GM23248 (cell line): ENCODE measurements at regions not wholly inside any gene's neighbourhood (a gene's known extent, or its start where the extent isn't known, plus 50 kb on each side); places are given as distances from the start of the nearest gene placed in this dataset.

Experiments used
- DNase-seq: peaks from one replicate; pipeline ENCODE4 v3.0.0-alpha.2; 2015
- H2AFZ ChIP-seq: fragments of 200-600 bp; sonication (generic); 2 replicates; pipeline ENCODE4 v1.6.1; 2016; ENCODE audit warnings: antibody characterized with exemption
- H3F3A ChIP-seq: fragments of 200-600 bp; sonication (generic); 2 replicates; pipeline ENCODE4 v1.6.1; 2016; ENCODE audit warnings: mild to moderate bottlenecking, antibody characterized with exemption, mixed run types; ENCODE audit not compliant: insufficient read depth
- H3K27ac ChIP-seq: fragments of 200-600 bp; sonication (generic); 2 replicates; pipeline ENCODE4 v1.5.1; 2016; ENCODE audit warnings: mild to moderate bottlenecking
- H3K27me3 ChIP-seq: fragments of 200-600 bp; sonication (generic); replicated peaks from 2 replicates; pipeline ENCODE4 v1.6.1; 2016; ENCODE audit warnings: mild to moderate bottlenecking; ENCODE audit not compliant: insufficient read depth
- H3K36me3 ChIP-seq: fragments of 200-600 bp; sonication (generic); 2 replicates; pipeline ENCODE4 v1.6.1; 2016; ENCODE audit warnings: low read depth, mild to moderate bottlenecking
- H3K4me1 ChIP-seq: fragments of 200-600 bp; sonication (generic); 2 replicates; pipeline ENCODE4 v1.6.1; 2016; ENCODE audit warnings: mild to moderate bottlenecking; ENCODE audit not compliant: insufficient read depth
- H3K4me2 ChIP-seq: fragments of 200-600 bp; sonication (generic); one replicate; pipeline ENCODE4 v1.6.1; 2016; ENCODE audit warnings: mild to moderate bottlenecking; ENCODE audit not compliant: unreplicated experiment
- H3K4me3 ChIP-seq: fragments of 200-600 bp; sonication (generic); 2 replicates; pipeline ENCODE4 v1.5.1; 2016; ENCODE audit warnings: mild to moderate bottlenecking
- H3K79me2 ChIP-seq: fragments of 200-600 bp; sonication (generic); 2 replicates; pipeline ENCODE4 v1.6.1; 2016; ENCODE audit warnings: mild to moderate bottlenecking; ENCODE audit not compliant: insufficient read depth
- H3K9ac ChIP-seq: fragments of 200-600 bp; sonication (generic); 2 replicates; pipeline ENCODE4 v1.6.1; 2016; ENCODE audit warnings: mild to moderate bottlenecking
- H3K9me2 ChIP-seq: fragments of 200-600 bp; sonication (generic); 2 replicates; pipeline ENCODE4 v1.6.1; 2016; ENCODE audit warnings: mixed run types, mild to moderate bottlenecking, moderate library complexity; ENCODE audit not compliant: insufficient read depth
- H3K9me3 ChIP-seq: fragments of 200-600 bp; sonication (generic); one replicate; pipeline ENCODE4 v1.6.1; 2017; ENCODE audit warnings: low read depth
- H4K20me1 ChIP-seq: fragments of 200-600 bp; sonication (generic); 2 replicates; pipeline ENCODE4 v1.6.0; 2016; ENCODE audit not compliant: insufficient read depth
- EZH2 ChIP-seq: fragments of 200-600 bp; sonication (generic); IDR thresholded peaks from 2 replicates; pipeline ENCODE4 v1.6.1; 2018; ENCODE audit warnings: antibody characterized with exemption, mild to moderate bottlenecking; ENCODE audit not compliant: insufficient read depth, poor library complexity, severe bottlenecking
- EZH2phosphoT487 ChIP-seq: fragments of 200-600 bp; sonication (generic); IDR thresholded peaks from 2 replicates; pipeline ENCODE4 v1.6.1; 2018; ENCODE audit warnings: antibody characterized with exemption, moderate library complexity, mild to moderate bottlenecking, low read depth; ENCODE audit not compliant: insufficient read depth
- WGBS, 2 experiments: methylation state at CpG; one replicate each; pipeline ENCODE4 v1.1.6; 2015 to 2017; ENCODE audit warnings: low lambda C conversion rate in 2 of 2, low coverage in 1 of 2; ENCODE audit errors: missing lambda C conversion rate in 2 of 2; 5-methylcytosine and 5-hydroxymethylcytosine counted together
- in situ Hi-C: fragments of 300-500 bp; cut with MboI; formaldehyde crosslinking; loops from 2 replicates; pipeline ENCODE4 v1.15.0; 2020

DNA sequence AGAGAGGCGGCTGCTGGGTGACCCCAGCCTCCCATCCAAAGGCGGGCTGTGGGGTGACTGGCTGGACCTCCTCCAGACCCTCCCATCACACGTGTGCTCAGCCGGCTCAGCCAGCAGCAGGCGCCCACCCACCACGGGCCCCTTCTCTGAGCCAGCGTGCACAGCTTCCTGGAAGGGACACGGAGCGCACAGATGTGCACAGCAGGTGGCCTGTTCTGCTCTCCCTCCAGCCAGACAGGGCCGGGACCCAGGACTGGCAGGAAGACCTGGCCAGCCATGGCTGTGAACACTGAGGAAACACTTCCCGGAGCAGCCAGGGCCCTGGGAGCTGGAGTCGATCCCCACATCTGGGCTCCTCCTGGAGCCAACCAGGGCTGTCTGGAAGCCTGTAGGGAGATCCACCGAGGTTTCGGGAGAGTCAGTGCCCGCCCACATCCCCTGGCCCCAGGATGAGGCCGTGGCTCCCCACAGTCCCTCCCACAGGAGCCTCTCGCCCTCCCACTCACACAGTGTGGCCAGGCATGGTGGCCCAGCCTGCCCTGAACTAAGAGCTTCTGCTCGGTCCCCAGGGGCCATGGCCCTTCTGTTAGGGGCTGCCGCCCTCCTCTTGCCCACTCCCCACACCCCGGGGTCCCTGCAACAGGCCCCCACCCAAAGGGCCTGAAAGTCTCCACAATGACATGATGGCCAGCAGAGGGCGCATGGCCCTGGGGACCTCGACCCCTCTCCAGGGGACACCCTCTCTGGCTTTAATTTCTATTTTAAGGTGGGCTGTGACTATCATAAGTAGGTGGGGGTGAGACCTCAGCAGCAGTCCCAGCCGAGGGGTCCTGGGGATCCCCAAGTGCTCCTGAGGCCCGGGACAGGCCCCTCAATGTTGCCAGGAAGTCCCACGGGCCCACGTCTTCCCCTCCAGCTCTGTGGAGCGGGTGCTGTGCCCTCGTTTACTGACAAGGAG, 90.6 kb upstream of the FGF3 start:
- H3K27ac ChIP-seq = no peak overlapping the region
- DNase-seq = peak; percentile 22
- TF ChIP-seq EZH2phosphoT487 (no peak), EZH2 (no peak)
- no peaks in the 10 kb centered on the region for H3K79me2 ChIP-seq
- no peaks in the 10 kb centered on the region for H4K20me1 ChIP-seq
- no peaks in the 10 kb centered on the region for H3K36me3 ChIP-seq
- H3K9ac ChIP-seq = no peak overlapping the region
- H3K4me3 ChIP-seq = no peak overlapping the region
- H3K4me2 ChIP-seq = no peak overlapping the region
- peaks cover 2% of the 10 kb centered on the region; the same call in 1 of the 2 replicates for H3F3A ChIP-seq
- in situ Hi-C loops = no loop called here
- no peaks in the 10 kb centered on the region for H3K9me3 ChIP-seq
- no peak overlapping the region for H2AFZ ChIP-seq
- 14 to 18% methylated on average over 24 to 27 of the region's 28 CpGs for WGBS, 2 experiments
- no peaks in the 10 kb centered on the region for H3K9me2 ChIP-seq
- peaks cover 16% of the 10 kb centered on the region for H3K27me3 ChIP-seq
- peaks cover under 1% of the 10 kb centered on the region; the same call in 1 of the 2 replicates for H3K4me1 ChIP-seq

DNA sequence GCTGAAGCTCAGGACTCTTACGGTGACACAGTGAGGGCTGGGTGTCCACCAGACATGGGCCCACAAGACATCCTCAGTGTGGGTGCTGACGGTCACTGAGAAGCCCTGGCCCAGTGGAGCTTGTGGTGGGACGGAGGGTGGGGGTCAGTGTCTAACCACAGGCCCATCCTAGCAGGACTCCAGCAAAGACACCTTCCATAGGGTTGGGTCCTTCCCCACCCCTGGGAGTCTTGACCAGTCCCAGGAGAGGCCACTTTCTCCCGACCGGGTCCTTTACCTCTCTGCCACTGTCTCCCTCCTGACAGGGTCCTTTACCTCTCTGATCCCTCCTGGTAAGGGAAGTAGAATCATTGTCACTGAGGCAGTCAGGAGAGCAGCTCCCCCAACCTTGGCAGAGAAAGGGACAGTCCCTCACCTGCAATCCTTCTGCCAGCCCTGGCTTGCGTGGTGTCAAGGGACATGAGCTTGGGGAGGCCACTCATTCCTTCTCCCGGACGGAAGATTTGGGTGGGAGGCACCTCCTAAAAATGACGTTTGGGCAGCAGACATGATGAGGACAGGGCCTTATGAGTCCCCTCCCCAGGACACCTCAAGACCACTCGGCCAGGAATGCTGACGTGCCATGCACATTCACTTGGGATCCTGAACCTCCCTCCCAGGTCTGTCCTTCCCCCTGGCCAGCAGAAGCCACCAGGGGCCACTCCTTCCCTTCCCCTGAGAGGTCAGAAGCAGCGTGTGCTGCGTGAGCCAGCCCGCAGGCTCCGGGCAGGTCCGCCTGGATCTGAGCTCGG, 91.5 kb upstream of the FGF3 start:
- in situ Hi-C loops = no loop called here
- no peak for DNase-seq
- Histone ChIP-seq H3K9me3 (no peaks in the 10 kb centered on the region), H3K27ac (no peak overlapping the region), H3K27me3 (peaks cover 16% of the 10 kb centered on the region), H4K20me1 (no peaks in the 10 kb centered on the region), H3K9me2 (no peaks in the 10 kb centered on the region), H3K4me3 (no peak overlapping the region), H3K36me3 (no peaks in the 10 kb centered on the region), H2AFZ (no peak overlapping the region), H3K4me1 (peaks cover 9% of the 10 kb centered on the region), H3K9ac (no peak overlapping the region), H3K4me2 (no peak overlapping the region), H3F3A (peaks cover 11% of the 10 kb centered on the region; the same call in 1 of the 2 replicates), H3K79me2 (no peaks in the 10 kb centered on the region)
- 62% methylated on average over 16 to 17 of the region's 17 CpGs for WGBS, 2 experiments
- TF ChIP-seq EZH2phosphoT487 (no peak), EZH2 (no peak)

DNA sequence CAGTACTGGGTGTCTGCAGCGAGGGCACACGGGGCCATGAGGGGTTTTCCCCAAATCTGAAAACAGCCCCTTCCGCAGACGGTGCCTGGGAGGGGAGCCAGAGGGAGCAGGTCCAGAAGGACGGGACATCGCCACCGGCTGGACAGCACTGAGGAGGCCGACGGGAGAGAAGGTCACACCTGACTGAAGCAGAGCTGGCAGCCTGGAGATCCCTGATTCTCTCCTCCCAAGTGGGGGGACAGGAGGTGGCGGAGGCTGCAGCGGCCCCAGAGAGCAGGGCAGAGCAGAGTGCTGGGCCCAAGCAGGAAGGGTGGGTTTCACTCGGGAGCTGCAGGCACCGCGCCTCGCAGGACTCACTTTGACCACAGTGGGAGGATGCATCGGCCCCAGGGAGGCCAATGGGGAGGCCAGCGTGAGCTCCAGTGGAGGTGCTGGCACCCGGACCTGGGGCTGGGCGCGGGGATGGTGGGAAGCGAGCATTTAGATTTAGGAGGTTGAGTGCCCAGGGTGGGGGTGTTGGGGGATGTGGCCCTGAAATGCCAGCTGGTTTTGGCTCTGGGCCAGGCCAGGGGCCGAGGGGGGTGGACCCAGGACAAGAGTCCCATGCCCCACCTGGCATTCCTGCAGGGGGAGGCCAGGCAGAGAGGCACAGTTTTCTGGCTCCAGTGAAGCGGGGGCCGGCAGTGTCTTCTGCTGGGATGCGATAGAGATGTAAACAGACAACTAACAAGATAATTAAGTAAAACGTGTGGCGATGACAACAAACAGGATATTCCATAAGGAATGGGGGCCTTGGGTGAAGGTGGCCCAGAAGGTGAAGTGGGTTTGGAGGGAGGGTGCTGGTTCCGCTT, 92.3 kb upstream of the FGF3 start:
- Histone ChIP-seq H3K4me1 (peaks cover 13% of the 10 kb centered on the region), H3K9ac (no peak overlapping the region), H4K20me1 (no peaks in the 10 kb centered on the region), H3K79me2 (no peaks in the 10 kb centered on the region), H3K4me2 (no peak overlapping the region), H3K9me2 (no peaks in the 10 kb centered on the region), H2AFZ (no peak overlapping the region), H3K27ac (no peak overlapping the region), H3K27me3 (peaks cover 16% of the 10 kb centered on the region), H3K9me3 (no peaks in the 10 kb centered on the region), H3F3A (peaks cover 17% of the 10 kb centered on the region; the same call in 1 of the 2 replicates), H3K4me3 (no peak overlapping the region), H3K36me3 (no peaks in the 10 kb centered on the region)
- no peak for TF ChIP-seq EZH2
- in situ Hi-C loops = no loop called here
- no peak for DNase-seq
- WGBS, 2 experiments = 61 to 66% methylated on average over 28 of the region's 28 CpGs
